HepG2 (cell line): ENCODE measurements at regions not wholly inside any gene's neighbourhood (a gene's known extent, or its start where the extent isn't known, plus 50 kb on each side); places are given as distances from the start of the nearest gene placed in this dataset.

Experiments used
- HOXA5 ChIP-seq: sonication (generic); formaldehyde crosslinking; IDR thresholded peaks from 2 replicates; pipeline ENCODE4 v1.4.0; 2020; ENCODE audit warnings: missing genetic modification reagents
- ISX ChIP-seq: sonication (generic); formaldehyde crosslinking; conservative IDR thresholded peaks from 2 replicates; pipeline ENCODE4 v1.5.0; 2020; ENCODE audit warnings: missing genetic modification reagents
- NFAT5 ChIP-seq: sonication (generic); formaldehyde crosslinking; IDR thresholded peaks from 2 replicates; pipeline ENCODE4 v1.4.0; 2020; ENCODE audit warnings: missing genetic modification reagents
- NR3C1 ChIP-seq: sonication (generic); formaldehyde crosslinking; IDR thresholded peaks from 2 replicates; pipeline ENCODE4 v1.4.0; 2020; ENCODE audit warnings: missing genetic modification reagents
- THRA ChIP-seq: sonication (generic); formaldehyde crosslinking; IDR thresholded peaks from 2 replicates; pipeline ENCODE4 v1.4.0; 2020; ENCODE audit warnings: missing genetic modification reagents, borderline replicate concordance
- TIGD3 ChIP-seq: sonication (generic); formaldehyde crosslinking; IDR thresholded peaks from 2 replicates; pipeline ENCODE4 v1.5.1; 2020; ENCODE audit warnings: mild to moderate bottlenecking, missing genetic modification reagents, borderline replicate concordance
- ZBTB14 ChIP-seq: sonication (generic); formaldehyde crosslinking; IDR thresholded peaks from 2 replicates; pipeline ENCODE4 v1.4.0; 2020; ENCODE audit warnings: missing genetic modification reagents
- ZNF260 ChIP-seq: sonication (generic); formaldehyde crosslinking; IDR thresholded peaks from 2 replicates; pipeline ENCODE4 v1.4.0; 2020; ENCODE audit warnings: missing genetic modification reagents, low read depth, mild to moderate bottlenecking, borderline replicate concordance
- ZNF333 ChIP-seq: sonication (generic); formaldehyde crosslinking; IDR thresholded peaks from 2 replicates; pipeline ENCODE4 v1.4.0; 2020; ENCODE audit warnings: mild to moderate bottlenecking, missing genetic modification reagents, borderline replicate concordance
- ZNF33B ChIP-seq: sonication (generic); formaldehyde crosslinking; IDR thresholded peaks from 2 replicates; pipeline ENCODE4 v1.5.1; 2020; ENCODE audit warnings: mild to moderate bottlenecking, missing genetic modification reagents
- ZNF550 ChIP-seq: sonication (generic); formaldehyde crosslinking; IDR thresholded peaks from 2 replicates; pipeline ENCODE4 v1.4.0; 2020; ENCODE audit warnings: mild to moderate bottlenecking, missing genetic modification reagents, borderline replicate concordance
- ZNF614 ChIP-seq: IDR thresholded peaks from 2 replicates; pipeline ENCODE4 v1.6.1; 2018; ENCODE audit warnings: missing biosample characterization, missing genetic modification reagents, inconsistent platforms, borderline replicate concordance
- ZNF710 ChIP-seq: sonication (generic); formaldehyde crosslinking; IDR thresholded peaks from 2 replicates; pipeline ENCODE4 v1.5.0; 2020; ENCODE audit warnings: mild to moderate bottlenecking, missing genetic modification reagents, borderline replicate concordance
- ZNF770 ChIP-seq: sonication (generic); formaldehyde crosslinking; IDR thresholded peaks from 2 replicates; pipeline ENCODE4 v1.5.0; 2020; ENCODE audit warnings: mild to moderate bottlenecking, missing genetic modification reagents

GRCh38 chr2:234823877-234824376 is 127.9 kb upstream of the SH3BP4 start (continued):
- TF ChIP-seq NFAT5 (CRISPR knock-in tag), result no peak
- TF ChIP-seq ZNF710 (CRISPR knock-in tag), result peak; percentile 65; the same call in 1 of the 2 replicates
- TF ChIP-seq ZNF550, result no peak
- no peak for TF ChIP-seq TIGD3 (CRISPR knock-in tag)
- 0 out of 2 replicates have a peak, but pooled peaks have one; percentile 5 for TF ChIP-seq THRA (CRISPR knock-in tag)
- TF ChIP-seq ISX (CRISPR knock-in tag), result no peak
- no peak for TF ChIP-seq ZNF260 (CRISPR knock-in tag)
- TF ChIP-seq ZNF770 (CRISPR knock-in tag), result no peak
- no peak for TF ChIP-seq HOXA5
- no peak for TF ChIP-seq ZBTB14
- no peak for TF ChIP-seq ZNF33B (CRISPR knock-in tag)
- TF ChIP-seq NR3C1, result no peak
- 0 out of 2 replicates have a peak, but pooled peaks have one; percentile 55 for TF ChIP-seq ZNF614 (CRISPR knock-in tag)
- TF ChIP-seq ZNF333 (CRISPR knock-in tag), result no peak
